ENCODE measurements at regions not wholly inside any gene's neighbourhood (a gene's known extent, or its start where the extent isn't known, plus 50 kb on each side); places are given as distances from the start of the nearest gene placed in this dataset.

GRCh38 chr5:77948476-77948875 lies 172.3 kb upstream of the TBCA start:
- DNase-seq (ENCODE audit: low read depth), result no peak

GRCh38 chr5:77947041-77947428 lies 170.9 kb upstream of the TBCA start:
- DNase-seq (ENCODE audit: low read depth), result no peak

- no peak for DNase-seq (ENCODE audit: low read depth)
Observed at GRCh38 chr5:77946381-77947040, 170.4 kb upstream of the TBCA start.

- no peak for DNase-seq (ENCODE audit: low read depth)
Observed at GRCh38 chr5:77945874-77946273, 169.7 kb upstream of the TBCA start.

- no peak for DNase-seq (ENCODE audit: low read depth)
Observed at GRCh38 chr5:77944757-77945340, 168.7 kb upstream of the TBCA start.

GRCh38 chr5:77943851-77944250 lies 167.7 kb upstream of the TBCA start:
- no peak for DNase-seq (ENCODE audit: low read depth)

- DNase-seq (ENCODE audit: low read depth), result no peak
Observed at GRCh38 chr5:77942578-77943239, 166.6 kb upstream of the TBCA start.

GRCh38 chr5:77937015-77937908 lies 161.1 kb upstream of the TBCA start:
- DNase-seq (ENCODE audit: low read depth), result no peak

- DNase-seq (ENCODE audit: low read depth), result no peak
Observed at GRCh38 chr5:77936365-77936693, 160.2 kb upstream of the TBCA start.

- DNase-seq (ENCODE audit: low read depth), result peak; percentile 10
Observed at GRCh38 chr5:77935506-77936364, 159.6 kb upstream of the TBCA start.

GRCh38 chr5:77928776-77929300 lies 152.7 kb upstream of the TBCA start:
- DNase-seq (ENCODE audit: low read depth), result no peak

GRCh38 chr5:77926337-77926736 lies 150.2 kb upstream of the TBCA start:
- no peak for DNase-seq (ENCODE audit: low read depth)

- no peak for DNase-seq (ENCODE audit: low read depth)
Observed at GRCh38 chr5:77925503-77925902, 149.4 kb upstream of the TBCA start.

GRCh38 chr5:77924081-77924480 lies 147.9 kb upstream of the TBCA start:
- no peak for DNase-seq (ENCODE audit: low read depth)

GRCh38 chr5:77923666-77924065 lies 147.5 kb upstream of the TBCA start:
- DNase-seq (ENCODE audit: low read depth), result no peak

GRCh38 chr5:77921094-77921768 lies 145.1 kb upstream of the TBCA start:
- no peak for DNase-seq (ENCODE audit: low read depth)

- no peak for DNase-seq (ENCODE audit: low read depth)
Observed at GRCh38 chr5:77920359-77921058, 144.4 kb upstream of the TBCA start.

GRCh38 chr5:77915346-77915745 lies 139.2 kb upstream of the TBCA start:
- no peak for DNase-seq (ENCODE audit: low read depth)

GRCh38 chr5:77912721-77913120 lies 136.6 kb upstream of the TBCA start:
- no peak for DNase-seq (ENCODE audit: low read depth)

GRCh38 chr5:77910602-77911188 lies 134.6 kb upstream of the TBCA start:
- no peak for DNase-seq (ENCODE audit: low read depth)
